Omental fat pad (tissue), 3 donors: ENCODE measurements at regions not wholly inside any gene's neighbourhood (a gene's known extent, or its start where the extent isn't known, plus 50 kb on each side); places are given as distances from the start of the nearest gene placed in this dataset.

Source experiments
- ATAC-seq: fragments of 150-250 bp; one replicate; pipeline ENCODE4 v1.9.1; 2016; ENCODE audit warnings: mild to moderate bottlenecking, moderate library complexity; ENCODE audit not compliant: low FRiP score
- DNase-seq: peaks from one replicate; pipeline ENCODE4 v3.0.0-alpha.2; 2019; ENCODE audit warnings: low spot score
- CTCF ChIP-seq, 3 donors: fragments of 450-650 bp; IDR thresholded peaks; one replicate each; pipeline ENCODE4 v1.5.1; 2016 to 2017; ENCODE audit warnings: antibody characterized with exemption in 3 of 3, mild to moderate bottlenecking in 3 of 3, moderate library complexity in 2 of 3

GRCh38 chr10:78863140-78863905 is 205.4 kb upstream of the ZMIZ1 start:
- ATAC-seq (no peak), DNase-seq (no peak)
- TF ChIP-seq CTCF (IDR thresholded peaks at IDR 0.05), result no peak

- TF ChIP-seq CTCF (IDR thresholded peaks at IDR 0.05), result no peak
- DNase-seq, result no peak
Measured at GRCh38 chr10:78863906-78864239, 204.9 kb upstream of the ZMIZ1 start.

GRCh38 chr10:78864761-78865537 is 203.8 kb upstream of the ZMIZ1 start:
- no peak for DNase-seq

More at GRCh38 chr10:78863906-78864239, 204.9 kb upstream of the ZMIZ1 start:
- no peak for ATAC-seq

GRCh38 chr10:78865538-78865875 is 203.3 kb upstream of the ZMIZ1 start:
- ATAC-seq (no peak), DNase-seq (no peak)
- TF ChIP-seq CTCF (IDR thresholded peaks at IDR 0.05), result no peak

More at GRCh38 chr10:78864761-78865537, 203.8 kb upstream of the ZMIZ1 start:
- TF ChIP-seq CTCF (IDR thresholded peaks at IDR 0.05), result no peak
- no peak for ATAC-seq

- ATAC-seq, result no peak
- DNase-seq, result no peak
- TF ChIP-seq CTCF (IDR thresholded peaks at IDR 0.05), result no peak
Measured at GRCh38 chr10:78865931-78866717, 202.6 kb upstream of the ZMIZ1 start.

- ATAC-seq (no peak), DNase-seq (no peak)
- TF ChIP-seq CTCF (IDR thresholded peaks at IDR 0.05), result no peak
Measured at GRCh38 chr10:78866731-78867554, 201.8 kb upstream of the ZMIZ1 start.
